ENCODE measurements at regions not wholly inside any gene's neighbourhood (a gene's known extent, or its start where the extent isn't known, plus 50 kb on each side); places are given as distances from the start of the nearest gene placed in this dataset.

GRCh38 chr6:63448229-63448628 lies 124.1 kb upstream of the LOC128125822 start:
- no peak for TF ChIP-seq BCL11B (tag by site-specific recombination; IDR thresholded peaks at IDR 0.05; ENCODE audit: low read depth)
- TF ChIP-seq ZNF366 (tag by site-specific recombination; conservative IDR thresholded peaks at IDR 0.05) = no peak
- no peak for TF ChIP-seq KLF8 (tag by site-specific recombination; IDR thresholded peaks at IDR 0.05)
- TF ChIP-seq ZNF211 (tag by site-specific recombination; IDR thresholded peaks at IDR 0.05; ENCODE audit: low read depth) = no peak
- no peak for TF ChIP-seq ZBTB48 (tag by site-specific recombination; IDR thresholded peaks at IDR 0.05)
- TF ChIP-seq ZNF701 (tag by site-specific recombination; IDR thresholded peaks at IDR 0.05) = no peak
- no peak for TF ChIP-seq KLF1 (tag by site-specific recombination; IDR thresholded peaks at IDR 0.05)
- no peak for TF ChIP-seq ZNF184 (tag by site-specific recombination; IDR thresholded peaks at IDR 0.05)
- TF ChIP-seq ZNF398 (tag by site-specific recombination; IDR thresholded peaks at IDR 0.05) = no peak
- TF ChIP-seq ZNF585B (tag by site-specific recombination; IDR thresholded peaks at IDR 0.05) = no peak
- no peak for TF ChIP-seq ZNF558 (tag by site-specific recombination; IDR thresholded peaks at IDR 0.05)
- TF ChIP-seq PRDM1 (tag by site-specific recombination; IDR thresholded peaks at IDR 0.05) = no peak
- no peak for TF ChIP-seq ZNF341 (tag by site-specific recombination; IDR thresholded peaks at IDR 0.05; ENCODE audit: low read depth)
- no peak for TF ChIP-seq ZNF146 (tag by site-specific recombination; IDR thresholded peaks at IDR 0.05)
- no peak for TF ChIP-seq ZFHX2 (tag by site-specific recombination; conservative IDR thresholded peaks at IDR 0.05)
- TF ChIP-seq ZNF223 (tag by site-specific recombination; IDR thresholded peaks at IDR 0.05) = no peak
- no peak for TF ChIP-seq YY2 (tag by site-specific recombination; IDR thresholded peaks at IDR 0.05)
- no peak for TF ChIP-seq SP7 (tag by site-specific recombination; IDR thresholded peaks at IDR 0.05)
- ChIA-PET POLR2A (no interaction called here), CTCF (interaction anchor here (0.7 kb wide), 1 partner anchor 18 kb away, joined by 3 read pairs; no protein-coding TSS in a partner anchor)
- Histone ChIP-seq H3K27ac (ENCODE audit: extremely low read depth, low read depth, low read length) (no peak overlapping the region), H3K36me3 (ENCODE audit: control insufficient read depth in 2 of 2, insufficient read depth in 1 of 2, low read length in 2 of 2) (no peaks in the 10 kb centered on the region), H3K4me3 (ENCODE audit: low read depth, low read length) (no peak overlapping the region), H3K4me1 (ENCODE audit: control insufficient read depth, insufficient read depth, low read length) (0 out of 2 replicates have a peak, but pooled peaks cover 2% of the 10 kb centered on the region), H3K9me3 (ENCODE audit: control insufficient read depth, insufficient read depth, low read depth, low read length) (no peaks in the 10 kb centered on the region)

DNA sequence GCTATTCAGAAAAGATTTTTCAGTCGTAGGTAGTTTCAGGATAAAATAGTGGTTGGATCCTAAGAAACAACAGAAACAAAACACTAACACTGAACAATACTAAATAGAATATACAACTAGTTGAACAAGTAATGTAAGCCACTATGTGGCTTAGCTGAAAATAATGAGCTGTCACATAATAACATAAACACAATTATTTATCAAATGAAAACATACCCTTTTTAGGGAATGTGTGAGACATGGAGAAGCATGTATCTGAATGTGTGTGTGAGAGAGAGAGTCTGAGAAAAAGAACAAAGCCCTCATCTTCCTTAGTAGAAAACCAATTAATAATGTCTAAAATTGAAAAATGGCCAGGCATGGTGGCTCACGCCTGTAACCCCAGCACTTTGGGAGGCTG lies 122.6 kb upstream of the LOC128125822 start:
- ChIA-PET CTCF (no interaction called here), POLR2A (no interaction called here)
- TF ChIP-seq REST (tag by site-specific recombination; IDR thresholded peaks at IDR 0.05) (no peak), ZNF600 (tag by site-specific recombination; IDR thresholded peaks at IDR 0.05) (no peak), MEIS1 (CRISPR knock-in tag; IDR thresholded peaks at IDR 0.05; ENCODE audit: borderline replicate concordance) (no peak), ZNF274 (IDR thresholded peaks at IDR 0.05; ENCODE audit: low read length) (no peak), ZNF274 (tag by site-specific recombination; IDR thresholded peaks at IDR 0.05; ENCODE audit: borderline replicate concordance) (no peak), ZNF24 (tag by site-specific recombination; IDR thresholded peaks at IDR 0.05) (no peak), ZNF596 (tag by site-specific recombination; IDR thresholded peaks at IDR 0.05) (no peak), ZNF514 (tag by site-specific recombination; IDR thresholded peaks at IDR 0.05) (no peak)
- TF ChIP-seq, protein P1, sequence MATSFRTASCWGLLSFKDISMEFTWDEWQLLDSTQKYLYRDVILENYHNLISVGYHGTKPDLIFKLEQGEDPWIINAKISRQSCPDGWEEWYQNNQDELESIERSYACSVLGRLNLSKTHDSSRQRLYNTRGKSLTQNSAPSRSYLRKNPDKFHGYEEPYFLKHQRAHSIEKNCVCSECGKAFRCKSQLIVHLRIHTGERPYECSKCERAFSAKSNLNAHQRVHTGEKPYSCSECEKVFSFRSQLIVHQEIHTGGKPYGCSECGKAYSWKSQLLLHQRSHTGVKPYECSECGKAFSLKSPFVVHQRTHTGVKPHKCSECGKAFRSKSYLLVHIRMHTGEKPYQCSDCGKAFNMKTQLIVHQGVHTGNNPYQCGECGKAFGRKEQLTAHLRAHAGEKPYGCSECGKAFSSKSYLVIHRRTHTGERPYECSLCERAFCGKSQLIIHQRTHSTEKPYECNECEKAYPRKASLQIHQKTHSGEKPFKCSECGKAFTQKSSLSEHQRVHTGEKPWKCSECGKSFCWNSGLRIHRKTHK (tag by site-specific recombination; IDR thresholded peaks at IDR 0.05) = no peak
- Histone ChIP-seq H3K27ac (ENCODE audit: extremely low read depth, low read depth, low read length) (no peak overlapping the region), H3K9me3 (ENCODE audit: control insufficient read depth, insufficient read depth, low read depth, low read length) (no peaks in the 10 kb centered on the region), H3K4me1 (ENCODE audit: control insufficient read depth, insufficient read depth, low read length) (0 out of 2 replicates have a peak, but pooled peaks cover 2% of the 10 kb centered on the region), H3K36me3 (ENCODE audit: control insufficient read depth in 2 of 2, insufficient read depth in 1 of 2, low read length in 2 of 2) (no peaks in the 10 kb centered on the region), H3K4me3 (ENCODE audit: low read depth, low read length) (no peak overlapping the region)

Measured in HEK293 (cell line).